ENCODE measurements at regions not wholly inside any gene's neighbourhood (a gene's known extent, or its start where the extent isn't known, plus 50 kb on each side); places are given as distances from the start of the nearest gene placed in this dataset.

- no peaks in the 10 kb centered on the region for H3K9me3 ChIP-seq (ENCODE audit: low read depth, low read length)
- H3K79me2 ChIP-seq (ENCODE audit: insufficient read depth, low read length) = no peaks in the 10 kb centered on the region
- TF ChIP-seq, protein P1, sequence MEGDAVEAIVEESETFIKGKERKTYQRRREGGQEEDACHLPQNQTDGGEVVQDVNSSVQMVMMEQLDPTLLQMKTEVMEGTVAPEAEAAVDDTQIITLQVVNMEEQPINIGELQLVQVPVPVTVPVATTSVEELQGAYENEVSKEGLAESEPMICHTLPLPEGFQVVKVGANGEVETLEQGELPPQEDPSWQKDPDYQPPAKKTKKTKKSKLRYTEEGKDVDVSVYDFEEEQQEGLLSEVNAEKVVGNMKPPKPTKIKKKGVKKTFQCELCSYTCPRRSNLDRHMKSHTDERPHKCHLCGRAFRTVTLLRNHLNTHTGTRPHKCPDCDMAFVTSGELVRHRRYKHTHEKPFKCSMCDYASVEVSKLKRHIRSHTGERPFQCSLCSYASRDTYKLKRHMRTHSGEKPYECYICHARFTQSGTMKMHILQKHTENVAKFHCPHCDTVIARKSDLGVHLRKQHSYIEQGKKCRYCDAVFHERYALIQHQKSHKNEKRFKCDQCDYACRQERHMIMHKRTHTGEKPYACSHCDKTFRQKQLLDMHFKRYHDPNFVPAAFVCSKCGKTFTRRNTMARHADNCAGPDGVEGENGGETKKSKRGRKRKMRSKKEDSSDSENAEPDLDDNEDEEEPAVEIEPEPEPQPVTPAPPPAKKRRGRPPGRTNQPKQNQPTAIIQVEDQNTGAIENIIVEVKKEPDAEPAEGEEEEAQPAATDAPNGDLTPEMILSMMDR (IDR thresholded peaks at IDR 0.05; ENCODE audit: extremely low read depth, low read depth, low read length) = no peak
- no peak overlapping the region for H3K27ac ChIP-seq (ENCODE audit: low read depth, low read length)
- H3K4me1 ChIP-seq (ENCODE audit: insufficient read depth, low read length) = no peaks in the 10 kb centered on the region
- no peak overlapping the region for H3K4me3 ChIP-seq (ENCODE audit: insufficient read depth, low read length)
- H3K27me3 ChIP-seq (ENCODE audit: insufficient read depth, low read length) = peaks cover 3% of the 10 kb centered on the region
- no peaks in the 10 kb centered on the region for H4K20me1 ChIP-seq (ENCODE audit: insufficient read depth, low read length)
- no peak overlapping the region for H2AFZ ChIP-seq (ENCODE audit: low read length)
- no peak for DNase-seq (ENCODE audit: insufficient read length, low spot score, missing footprints)
- no peaks in the 10 kb centered on the region for H3K36me3 ChIP-seq (ENCODE audit: insufficient read depth, low read length)
- no peak overlapping the region for H3K4me2 ChIP-seq (ENCODE audit: insufficient read depth, low read length)
Measured at GRCh38 chr13:33577007-33577406, 240.9 kb upstream of the RFC3 start.

DNA sequence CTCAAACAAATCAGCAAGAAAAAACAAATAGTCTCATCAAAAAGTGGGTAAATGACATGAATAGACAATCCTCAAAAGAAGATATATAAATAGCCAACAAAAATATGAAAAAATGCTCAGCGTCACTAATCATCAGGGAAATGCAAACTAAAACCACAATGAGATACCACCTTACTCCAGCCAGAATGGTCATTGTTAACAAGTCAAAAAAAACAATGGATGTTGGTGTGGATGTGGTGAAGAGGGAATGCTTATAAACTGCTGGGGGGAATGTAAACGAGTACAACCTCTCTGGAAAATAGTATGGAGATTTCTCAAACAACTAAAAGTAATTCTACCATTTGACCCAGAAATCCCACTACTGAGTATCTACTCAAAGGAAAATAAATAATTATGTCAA, 239.2 kb upstream of the RFC3 start:
- Histone ChIP-seq H3K9me3 (ENCODE audit: low read depth, low read length) (no peaks in the 10 kb centered on the region), H3K27me3 (ENCODE audit: insufficient read depth, low read length) (peaks cover 3% of the 10 kb centered on the region), H3K27ac (ENCODE audit: low read depth, low read length) (no peak overlapping the region), H3K79me2 (ENCODE audit: insufficient read depth, low read length) (no peaks in the 10 kb centered on the region), H3K4me3 (ENCODE audit: insufficient read depth, low read length) (no peak overlapping the region), H3K4me2 (ENCODE audit: insufficient read depth, low read length) (no peak overlapping the region), H2AFZ (ENCODE audit: low read length) (no peak overlapping the region), H4K20me1 (ENCODE audit: insufficient read depth, low read length) (no peaks in the 10 kb centered on the region), H3K36me3 (ENCODE audit: insufficient read depth, low read length) (no peaks in the 10 kb centered on the region), H3K4me1 (ENCODE audit: insufficient read depth, low read length) (no peaks in the 10 kb centered on the region)
- TF ChIP-seq, protein P1 (IDR thresholded peaks at IDR 0.05; ENCODE audit: extremely low read depth, low read depth, low read length) = no peak
- no peak for DNase-seq (ENCODE audit: insufficient read length, low spot score, missing footprints)

- Histone ChIP-seq H3K27me3 (ENCODE audit: insufficient read depth, low read length) (peaks cover 3% of the 10 kb centered on the region), H3K27ac (ENCODE audit: low read depth, low read length) (no peak overlapping the region), H2AFZ (ENCODE audit: low read length) (no peak overlapping the region), H4K20me1 (ENCODE audit: insufficient read depth, low read length) (no peaks in the 10 kb centered on the region), H3K4me3 (ENCODE audit: insufficient read depth, low read length) (no peak overlapping the region), H3K36me3 (ENCODE audit: insufficient read depth, low read length) (no peaks in the 10 kb centered on the region), H3K79me2 (ENCODE audit: insufficient read depth, low read length) (no peaks in the 10 kb centered on the region), H3K4me2 (ENCODE audit: insufficient read depth, low read length) (no peak overlapping the region), H3K4me1 (ENCODE audit: insufficient read depth, low read length) (no peaks in the 10 kb centered on the region), H3K9me3 (ENCODE audit: low read depth, low read length) (no peaks in the 10 kb centered on the region)
- no peak for DNase-seq (ENCODE audit: insufficient read length, low spot score, missing footprints)
- TF ChIP-seq, protein P1 (IDR thresholded peaks at IDR 0.05; ENCODE audit: extremely low read depth, low read depth, low read length) = no peak
Measured at GRCh38 chr13:33582121-33582520, 235.8 kb upstream of the RFC3 start.

- Histone ChIP-seq H3K36me3 (ENCODE audit: insufficient read depth, low read length) (no peaks in the 10 kb centered on the region), H3K27me3 (ENCODE audit: insufficient read depth, low read length) (peaks cover 3% of the 10 kb centered on the region), H3K27ac (ENCODE audit: low read depth, low read length) (no peak overlapping the region), H3K4me2 (ENCODE audit: insufficient read depth, low read length) (no peak overlapping the region), H3K4me1 (ENCODE audit: insufficient read depth, low read length) (no peaks in the 10 kb centered on the region), H3K4me3 (ENCODE audit: insufficient read depth, low read length) (no peak overlapping the region), H3K79me2 (ENCODE audit: insufficient read depth, low read length) (no peaks in the 10 kb centered on the region), H3K9me3 (ENCODE audit: low read depth, low read length) (no peaks in the 10 kb centered on the region), H2AFZ (ENCODE audit: low read length) (no peak overlapping the region), H4K20me1 (ENCODE audit: insufficient read depth, low read length) (no peaks in the 10 kb centered on the region)
- TF ChIP-seq, protein P1 (IDR thresholded peaks at IDR 0.05; ENCODE audit: extremely low read depth, low read depth, low read length) = no peak
- no peak for DNase-seq (ENCODE audit: insufficient read length, low spot score, missing footprints)
Measured at GRCh38 chr13:33583398-33583797, 234.6 kb upstream of the RFC3 start.

Measured in osteoblast (primary cell).